GM12892 (cell line): ENCODE measurements at regions not wholly inside any gene's neighbourhood (a gene's known extent, or its start where the extent isn't known, plus 50 kb on each side); places are given as distances from the start of the nearest gene placed in this dataset.

Experiments used
- POLR2A ChIP-seq: IDR thresholded peaks from 2 replicates; pipeline ENCODE4 v1.6.1; 2011; ENCODE audit warnings: low read depth, low read length, control low read depth
- POLR2AphosphoS5 ChIP-seq: IDR thresholded peaks from 2 replicates; pipeline ENCODE4 v1.6.1; 2011; ENCODE audit warnings: low read depth, low read length, control low read depth
- TAF1 ChIP-seq: IDR thresholded peaks from 2 replicates; pipeline ENCODE4 v1.6.1; 2011; ENCODE audit warnings: low read depth, mild to moderate bottlenecking, control low read depth, low read length, borderline replicate concordance

DNA sequence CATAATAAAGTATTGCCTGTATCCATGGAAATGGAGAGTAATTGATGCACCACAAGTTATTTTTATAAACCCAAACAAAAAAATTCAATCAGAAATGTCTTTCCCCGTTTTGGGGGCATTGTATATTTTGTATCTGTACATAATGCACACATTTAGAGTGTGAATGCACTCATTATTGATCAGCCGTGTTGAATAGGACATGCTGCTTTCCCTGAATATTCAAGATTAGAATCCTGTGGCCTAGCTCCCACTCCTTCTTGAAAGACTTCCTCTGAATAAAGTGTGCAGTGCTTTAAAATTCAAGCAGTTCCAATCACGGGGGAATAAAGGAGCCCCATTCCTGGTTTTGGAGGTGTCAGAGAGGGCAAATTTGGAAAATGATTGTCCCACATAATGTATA is 103.8 kb upstream of the TOX3 start:
- no peak for TF ChIP-seq POLR2A
- TF ChIP-seq POLR2AphosphoS5 = no peak
- no peak for TF ChIP-seq TAF1
